ENCODE measurements at regions not wholly inside any gene's neighbourhood (a gene's known extent, or its start where the extent isn't known, plus 50 kb on each side); places are given as distances from the start of the nearest gene placed in this dataset.

- H3K4me1 ChIP-seq (ENCODE audit: insufficient read depth), result no peaks in the 10 kb centered on the region
- no peaks in the 10 kb centered on the region for H3K36me3 ChIP-seq (ENCODE audit: insufficient read depth)
- H3K27ac ChIP-seq (ENCODE audit: low read depth), result no peak overlapping the region
- no peak for DNase-seq (ENCODE audit: extremely low spot score)
- no peak overlapping the region for H3K4me3 ChIP-seq (ENCODE audit: low read depth, low read length)
These were observed 1117.3 kb downstream of the PCDH18 start for GRCh38 chr4:136414981-136415380.

DNA sequence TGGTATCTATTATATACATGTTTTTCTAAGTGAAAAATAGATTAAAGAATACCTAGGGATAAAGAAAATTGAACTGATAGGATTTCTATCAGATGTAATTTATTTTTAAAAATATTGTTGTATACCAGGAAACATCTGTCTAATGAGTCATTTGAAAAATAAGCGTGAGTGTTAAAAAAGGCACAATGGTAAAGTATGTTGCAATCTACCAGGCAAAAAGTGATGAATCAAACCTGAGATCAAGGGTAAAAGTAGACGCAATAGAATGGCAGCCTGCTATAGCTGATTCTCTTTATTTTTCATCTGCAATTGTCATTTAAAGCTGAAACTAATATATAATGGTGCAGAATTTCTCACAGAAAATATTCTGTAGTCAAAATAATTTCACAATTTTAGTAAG is 1119.6 kb downstream of the PCDH18 start:
- Histone ChIP-seq H3K4me1 (ENCODE audit: insufficient read depth) (no peaks in the 10 kb centered on the region), H3K36me3 (ENCODE audit: insufficient read depth) (no peaks in the 10 kb centered on the region), H3K4me3 (ENCODE audit: low read depth, low read length) (no peak overlapping the region), H3K27ac (ENCODE audit: low read depth) (no peak overlapping the region)
- DNase-seq (ENCODE audit: extremely low spot score), result no peak
- 82% methylated on average over 2 of the region's 2 CpGs for WGBS

DNA sequence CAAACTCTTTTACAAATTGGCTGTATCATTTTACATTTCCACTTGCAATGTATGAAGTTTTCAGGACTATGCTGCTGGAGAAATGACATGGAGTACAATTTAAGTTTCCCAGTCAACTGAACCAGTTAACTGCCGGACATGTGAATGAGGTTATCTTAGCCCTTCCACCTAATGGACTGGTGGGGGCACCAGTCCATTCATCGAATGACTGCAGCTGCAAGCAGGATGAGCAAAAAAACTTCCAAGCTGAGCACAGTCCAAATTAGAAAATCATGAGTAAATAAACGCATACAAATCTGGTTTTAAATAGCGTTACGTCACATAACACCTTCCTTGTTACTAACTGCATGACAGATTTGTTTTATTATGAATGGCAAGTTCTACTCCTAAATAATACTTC is 1131.5 kb downstream of the PCDH18 start:
- 87% methylated on average over 5 of the region's 5 CpGs for WGBS

GRCh38 chr4:136395212-136395722 is 1137.0 kb downstream of the PCDH18 start:
- 80% methylated on average over 44 of the region's 44 CpGs for WGBS
- no peak overlapping the region for H3K4me3 ChIP-seq (ENCODE audit: low read depth, low read length)
- DNase-seq (ENCODE audit: extremely low spot score), result no peak

More for the DNA sequence above, 1131.5 kb downstream of the PCDH18 start:
- Histone ChIP-seq H3K4me3 (ENCODE audit: low read depth, low read length) (no peak overlapping the region), H3K36me3 (ENCODE audit: insufficient read depth) (no peaks in the 10 kb centered on the region), H3K4me1 (ENCODE audit: insufficient read depth) (no peaks in the 10 kb centered on the region), H3K27ac (ENCODE audit: low read depth) (no peak overlapping the region)
- no peak for DNase-seq (ENCODE audit: extremely low spot score)

GRCh38 chr4:136392576-136392975 is 1139.7 kb downstream of the PCDH18 start:
- H3K27ac ChIP-seq (ENCODE audit: low read depth), result no peak overlapping the region
- DNase-seq (ENCODE audit: extremely low spot score), result no peak

More at GRCh38 chr4:136395212-136395722, 1137.0 kb downstream of the PCDH18 start:
- no peak overlapping the region for H3K27ac ChIP-seq (ENCODE audit: low read depth)
- H3K4me1 ChIP-seq (ENCODE audit: insufficient read depth), result no peaks in the 10 kb centered on the region
- H3K36me3 ChIP-seq (ENCODE audit: insufficient read depth), result no peaks in the 10 kb centered on the region

GRCh38 chr4:136390824-136391223 is 1141.5 kb downstream of the PCDH18 start:
- DNase-seq (ENCODE audit: extremely low spot score), result no peak
- no peak overlapping the region for H3K4me3 ChIP-seq (ENCODE audit: low read depth, low read length)
- 79% methylated on average over 1 of the region's 1 CpG for WGBS
- H3K27ac ChIP-seq (ENCODE audit: low read depth), result no peak overlapping the region
- no peaks in the 10 kb centered on the region for H3K36me3 ChIP-seq (ENCODE audit: insufficient read depth)
- no peaks in the 10 kb centered on the region for H3K4me1 ChIP-seq (ENCODE audit: insufficient read depth)

More at GRCh38 chr4:136392576-136392975, 1139.7 kb downstream of the PCDH18 start:
- Histone ChIP-seq H3K36me3 (ENCODE audit: insufficient read depth) (no peaks in the 10 kb centered on the region), H3K4me3 (ENCODE audit: low read depth, low read length) (no peak overlapping the region), H3K4me1 (ENCODE audit: insufficient read depth) (no peaks in the 10 kb centered on the region)

GRCh38 chr4:136383082-136383481 is 1149.2 kb downstream of the PCDH18 start:
- WGBS, result 100% methylated on average over 1 of the region's 1 CpG
- DNase-seq (ENCODE audit: extremely low spot score), result no peak
- H3K4me3 ChIP-seq (ENCODE audit: low read depth, low read length), result no peak overlapping the region
- no peak overlapping the region for H3K27ac ChIP-seq (ENCODE audit: low read depth)
- H3K36me3 ChIP-seq (ENCODE audit: insufficient read depth), result no peaks in the 10 kb centered on the region
- no peaks in the 10 kb centered on the region for H3K4me1 ChIP-seq (ENCODE audit: insufficient read depth)

DNA sequence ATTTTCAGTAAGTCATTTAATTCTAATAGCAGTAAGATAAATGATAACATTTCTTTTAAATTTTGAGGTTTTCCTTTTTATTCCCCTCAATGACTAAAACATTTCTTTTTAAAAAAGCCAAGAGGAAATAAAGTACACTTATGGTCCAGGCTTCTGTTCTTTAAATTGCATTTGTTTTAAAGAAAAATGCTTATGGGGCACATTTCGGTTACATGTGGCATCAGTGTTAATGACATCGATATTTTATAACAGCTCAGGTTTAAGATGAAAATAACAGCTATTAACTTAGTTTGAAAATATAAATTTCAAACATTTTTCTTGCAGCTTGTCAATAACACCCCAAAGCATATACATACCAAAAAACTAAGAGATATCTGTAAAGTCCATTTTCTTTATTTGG is 1161.1 kb downstream of the PCDH18 start:
- DNase-seq (ENCODE audit: extremely low spot score), result no peak
- WGBS, result 83% methylated on average over 2 of the region's 2 CpGs
- Histone ChIP-seq H3K27ac (ENCODE audit: low read depth) (no peak overlapping the region), H3K36me3 (ENCODE audit: insufficient read depth) (no peaks in the 10 kb centered on the region), H3K4me1 (ENCODE audit: insufficient read depth) (no peaks in the 10 kb centered on the region), H3K4me3 (ENCODE audit: low read depth, low read length) (no peak overlapping the region)

DNA sequence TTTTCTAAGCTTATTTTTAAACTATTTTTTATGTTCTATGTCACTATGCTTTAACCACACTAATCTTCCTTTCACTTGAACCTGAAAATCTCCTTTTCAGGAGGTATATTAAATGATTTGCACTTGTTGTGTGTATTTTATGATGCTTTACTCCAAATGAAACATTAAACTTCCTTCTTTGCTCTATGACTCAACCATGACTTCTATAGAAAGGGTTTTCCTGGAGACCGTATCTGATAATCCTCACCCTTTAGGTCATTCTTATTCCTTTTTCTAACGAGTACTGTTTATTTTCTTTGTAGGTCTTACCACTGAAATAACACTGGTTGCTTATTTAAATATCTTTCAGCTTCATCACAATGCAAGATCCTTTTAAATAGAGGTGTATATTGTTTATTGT is 1163.2 kb downstream of the PCDH18 start:
- WGBS, result 64% methylated on average over 2 of the region's 2 CpGs
- no peak for DNase-seq (ENCODE audit: extremely low spot score)
- Histone ChIP-seq H3K4me3 (ENCODE audit: low read depth, low read length) (no peak overlapping the region), H3K4me1 (ENCODE audit: insufficient read depth) (no peaks in the 10 kb centered on the region), H3K36me3 (ENCODE audit: insufficient read depth) (no peaks in the 10 kb centered on the region), H3K27ac (ENCODE audit: low read depth) (no peak overlapping the region)

- no peak for DNase-seq (ENCODE audit: extremely low spot score)
- H3K27ac ChIP-seq (ENCODE audit: low read depth), result no peak overlapping the region
- no peaks in the 10 kb centered on the region for H3K4me1 ChIP-seq (ENCODE audit: insufficient read depth)
- no peak overlapping the region for H3K4me3 ChIP-seq (ENCODE audit: low read depth, low read length)
- H3K36me3 ChIP-seq (ENCODE audit: insufficient read depth), result no peaks in the 10 kb centered on the region
These were observed 1174.7 kb downstream of the PCDH18 start for GRCh38 chr4:136357556-136357955.

DNA sequence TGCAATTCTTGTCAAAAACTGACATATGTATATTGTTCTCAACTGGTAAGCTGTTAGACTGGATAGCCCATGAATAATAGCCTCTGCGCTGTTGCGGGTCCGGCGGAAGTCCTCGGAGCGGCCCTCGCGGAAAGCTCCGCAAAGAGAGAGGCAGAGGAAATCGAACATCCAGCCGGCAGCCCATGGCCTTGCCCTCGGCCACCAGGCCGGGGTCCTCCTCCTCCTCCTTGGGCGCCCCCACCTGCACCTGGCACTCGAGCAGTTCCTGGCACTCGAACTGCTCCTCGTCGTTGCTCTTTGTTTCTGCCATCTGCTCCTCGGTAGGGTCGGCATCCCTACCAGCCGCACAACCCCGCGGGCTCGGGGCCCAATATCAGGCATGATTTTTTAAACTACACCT is 1176.3 kb downstream of the PCDH18 start:
- no peak for DNase-seq (ENCODE audit: extremely low spot score)
- Histone ChIP-seq H3K36me3 (ENCODE audit: insufficient read depth) (no peaks in the 10 kb centered on the region), H3K4me1 (ENCODE audit: insufficient read depth) (no peaks in the 10 kb centered on the region), H3K27ac (ENCODE audit: low read depth) (no peak overlapping the region), H3K4me3 (ENCODE audit: low read depth, low read length) (no peak overlapping the region)
- WGBS, result 94% methylated on average over 24 of the region's 24 CpGs

DNA sequence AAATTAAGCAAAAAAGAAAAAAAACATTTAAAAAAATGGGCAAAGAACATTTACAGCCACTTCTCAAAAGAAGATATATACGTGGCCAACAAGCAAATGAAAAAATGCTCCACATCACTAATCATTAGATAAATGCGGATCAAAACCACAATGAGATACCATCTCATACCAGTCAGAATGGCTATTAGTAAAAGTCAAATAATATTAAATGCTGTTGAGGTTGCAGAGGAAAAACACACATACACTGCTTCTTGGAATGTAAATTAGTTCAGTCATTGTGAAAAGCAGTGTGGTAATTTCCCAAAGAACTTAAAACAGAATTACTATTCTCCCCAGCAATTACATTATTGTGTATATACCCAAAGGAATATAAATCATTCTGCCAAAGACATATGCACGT is 1189.0 kb downstream of the PCDH18 start:
- Histone ChIP-seq H3K4me1 (ENCODE audit: insufficient read depth) (no peaks in the 10 kb centered on the region), H3K27ac (ENCODE audit: low read depth) (no peak overlapping the region), H3K4me3 (ENCODE audit: low read depth, low read length) (no peak overlapping the region), H3K36me3 (ENCODE audit: insufficient read depth) (no peaks in the 10 kb centered on the region)
- no peak for DNase-seq (ENCODE audit: extremely low spot score)
- 89% methylated on average over 3 of the region's 3 CpGs for WGBS

GRCh38 chr4:136342666-136343065 is 1189.6 kb downstream of the PCDH18 start:
- H3K4me1 ChIP-seq (ENCODE audit: insufficient read depth), result no peaks in the 10 kb centered on the region
- H3K36me3 ChIP-seq (ENCODE audit: insufficient read depth), result no peaks in the 10 kb centered on the region
- H3K4me3 ChIP-seq (ENCODE audit: low read depth, low read length), result no peak overlapping the region
- WGBS, result 83% methylated on average over 3 of the region's 3 CpGs
- no peak for DNase-seq (ENCODE audit: extremely low spot score)
- H3K27ac ChIP-seq (ENCODE audit: low read depth), result no peak overlapping the region

GRCh38 chr4:136337216-136337615 is 1195.1 kb downstream of the PCDH18 start:
- H3K4me3 ChIP-seq (ENCODE audit: low read depth, low read length), result no peak overlapping the region
- DNase-seq (ENCODE audit: extremely low spot score), result no peak
- H3K27ac ChIP-seq (ENCODE audit: low read depth), result no peak overlapping the region
- no peaks in the 10 kb centered on the region for H3K36me3 ChIP-seq (ENCODE audit: insufficient read depth)
- no peaks in the 10 kb centered on the region for H3K4me1 ChIP-seq (ENCODE audit: insufficient read depth)
- WGBS, result 90% methylated on average over 4 of the region's 4 CpGs

- H3K4me1 ChIP-seq (ENCODE audit: insufficient read depth), result no peaks in the 10 kb centered on the region
- no peak for DNase-seq (ENCODE audit: extremely low spot score)
These were observed 1195.8 kb downstream of the PCDH18 start for GRCh38 chr4:136336479-136336878.

More at GRCh38 chr4:136336479-136336878, 1195.8 kb downstream of the PCDH18 start:
- no peaks in the 10 kb centered on the region for H3K36me3 ChIP-seq (ENCODE audit: insufficient read depth)
- 93% methylated on average over 4 of the region's 4 CpGs for WGBS
- no peak overlapping the region for H3K27ac ChIP-seq (ENCODE audit: low read depth)
- no peak overlapping the region for H3K4me3 ChIP-seq (ENCODE audit: low read depth, low read length)
